HG03139 (cell line): ENCODE measurements at regions not wholly inside any gene's neighbourhood (a gene's known extent, or its start where the extent isn't known, plus 50 kb on each side); places are given as distances from the start of the nearest gene placed in this dataset.

Experiments
- ATAC-seq: cut with Tn5 transposase; IDR thresholded peaks from one replicate; pipeline ENCODE4 v1.9.1; 2021; ENCODE audit not compliant: unreplicated experiment

GRCh38 chr9:16025627-16026026 lies 472.8 kb downstream of the CCDC171 start:
- ATAC-seq: no peak

GRCh38 chr9:16026886-16027285 lies 474.0 kb downstream of the CCDC171 start:
- ATAC-seq: no peak

GRCh38 chr9:16028548-16028947 lies 475.7 kb downstream of the CCDC171 start:
- no peak for ATAC-seq

GRCh38 chr9:16029046-16029615 lies 476.3 kb downstream of the CCDC171 start:
- no peak for ATAC-seq

- ATAC-seq: no peak
These were observed 477.0 kb downstream of the CCDC171 start for GRCh38 chr9:16029796-16030363.

DNA sequence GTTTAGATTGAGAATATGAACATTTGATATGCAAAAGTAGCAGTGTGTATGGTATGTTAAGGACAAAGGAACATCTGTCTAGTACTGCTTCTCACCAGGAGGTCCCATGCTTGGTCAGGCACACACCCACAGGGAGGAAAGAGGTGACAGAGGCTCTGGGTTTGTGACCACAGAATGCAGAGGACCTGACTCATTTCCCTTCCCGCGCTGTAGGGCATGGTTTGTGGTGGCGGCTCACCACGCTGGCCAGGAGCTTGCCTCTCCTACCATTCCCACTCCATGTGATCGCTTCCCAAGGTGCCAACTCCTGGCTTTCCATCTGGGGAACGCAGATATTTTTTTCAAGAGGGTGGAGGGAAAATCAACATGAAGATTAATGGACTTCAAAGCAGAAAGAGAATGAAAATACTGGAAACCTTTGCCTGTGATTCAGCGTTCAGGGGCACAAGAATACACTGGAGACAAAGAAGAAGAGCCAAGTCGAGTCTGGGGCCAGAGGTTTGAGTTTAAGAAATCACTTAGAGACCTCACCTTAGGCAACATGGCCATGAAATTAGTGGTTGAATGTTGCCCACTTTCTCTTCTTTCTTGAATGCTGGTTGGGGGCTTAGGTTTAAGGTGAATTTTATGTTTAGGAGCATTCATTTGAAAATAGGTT lies 477.8 kb downstream of the CCDC171 start:
- ATAC-seq: peak; percentile 95

DNA sequence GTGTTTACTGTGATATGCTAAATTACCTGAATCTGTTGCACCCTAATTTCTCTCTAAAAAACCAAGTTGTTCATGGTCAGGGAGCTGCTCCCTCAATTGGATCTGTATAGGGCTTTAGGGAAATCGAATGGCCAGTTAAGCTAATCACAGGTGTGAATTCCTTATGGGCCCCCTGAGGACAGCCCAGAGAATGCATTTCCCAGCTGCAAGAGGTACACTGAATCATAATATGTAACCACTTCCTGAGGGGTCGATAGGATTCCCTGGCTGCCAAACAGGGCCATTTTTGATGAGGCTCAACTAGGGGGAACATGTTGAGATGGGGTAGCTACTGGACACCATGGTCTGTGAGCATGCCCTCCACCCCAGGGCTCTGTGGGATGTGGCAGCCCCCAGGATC lies 478.6 kb downstream of the CCDC171 start:
- ATAC-seq: no peak

DNA sequence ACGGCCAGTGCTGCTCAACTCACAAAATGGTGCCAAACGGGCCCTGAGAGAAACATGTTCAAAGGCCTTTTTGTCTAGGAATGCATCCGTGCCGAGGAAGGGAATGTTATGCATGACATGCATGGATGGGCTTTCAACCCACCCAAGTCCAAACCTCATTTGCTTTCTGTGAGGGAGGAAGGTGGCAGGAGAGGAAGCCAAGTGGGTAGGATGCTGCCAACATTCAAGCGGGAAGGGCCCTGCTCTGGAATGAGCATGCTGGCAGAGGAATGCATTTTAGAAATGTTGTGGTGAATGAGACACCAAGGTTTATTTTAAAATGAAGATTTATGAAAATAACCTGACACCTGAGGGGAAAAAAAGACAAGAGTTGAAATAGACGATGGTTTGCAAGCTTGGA lies 479.1 kb downstream of the CCDC171 start:
- no peak for ATAC-seq

GRCh38 chr9:16032799-16033198 lies 480.0 kb downstream of the CCDC171 start:
- ATAC-seq: no peak

GRCh38 chr9:16033253-16033652 lies 480.4 kb downstream of the CCDC171 start:
- ATAC-seq: no peak

GRCh38 chr9:16033921-16034691 lies 481.3 kb downstream of the CCDC171 start:
- no peak for ATAC-seq

DNA sequence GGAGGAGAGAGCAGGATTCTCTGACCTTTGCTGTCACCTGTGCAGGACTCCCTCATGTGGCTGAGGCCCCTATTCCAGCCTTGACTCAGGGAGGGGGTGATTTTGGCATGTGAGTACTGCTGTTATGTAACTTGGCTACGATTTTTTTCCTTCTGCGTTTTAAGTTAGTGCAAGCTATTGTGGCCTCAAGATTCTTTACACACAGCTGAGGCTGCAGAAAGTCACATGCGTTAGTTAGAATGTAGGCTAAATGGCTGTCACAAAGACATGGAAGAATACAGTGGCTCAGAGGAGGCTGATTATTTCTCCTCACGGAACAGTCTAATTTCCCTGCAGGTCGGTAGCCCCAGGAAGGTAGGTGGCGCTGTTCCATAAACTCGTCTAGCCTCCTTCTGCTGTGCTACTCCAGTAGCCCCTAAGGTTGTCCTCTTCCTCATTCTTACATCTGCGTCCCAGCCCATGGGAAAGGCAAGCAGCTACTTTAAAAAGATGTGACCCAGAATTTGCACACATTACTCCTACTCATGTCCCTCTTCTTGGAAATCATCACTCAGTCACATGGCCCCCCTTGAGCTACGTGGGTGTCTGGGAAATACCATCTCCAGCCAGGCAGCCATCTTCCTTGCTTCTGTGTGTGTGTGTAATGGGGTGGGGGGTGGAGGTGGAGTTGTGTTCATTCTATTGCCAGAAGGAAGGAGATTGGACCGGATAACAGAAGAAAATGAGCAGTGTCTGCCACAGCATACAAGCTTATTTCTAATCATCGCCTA lies 486.6 kb downstream of the CCDC171 start:
- no peak for ATAC-seq

- ATAC-seq: no peak
These were observed 487.3 kb downstream of the CCDC171 start for GRCh38 chr9:16039988-16040761.

DNA sequence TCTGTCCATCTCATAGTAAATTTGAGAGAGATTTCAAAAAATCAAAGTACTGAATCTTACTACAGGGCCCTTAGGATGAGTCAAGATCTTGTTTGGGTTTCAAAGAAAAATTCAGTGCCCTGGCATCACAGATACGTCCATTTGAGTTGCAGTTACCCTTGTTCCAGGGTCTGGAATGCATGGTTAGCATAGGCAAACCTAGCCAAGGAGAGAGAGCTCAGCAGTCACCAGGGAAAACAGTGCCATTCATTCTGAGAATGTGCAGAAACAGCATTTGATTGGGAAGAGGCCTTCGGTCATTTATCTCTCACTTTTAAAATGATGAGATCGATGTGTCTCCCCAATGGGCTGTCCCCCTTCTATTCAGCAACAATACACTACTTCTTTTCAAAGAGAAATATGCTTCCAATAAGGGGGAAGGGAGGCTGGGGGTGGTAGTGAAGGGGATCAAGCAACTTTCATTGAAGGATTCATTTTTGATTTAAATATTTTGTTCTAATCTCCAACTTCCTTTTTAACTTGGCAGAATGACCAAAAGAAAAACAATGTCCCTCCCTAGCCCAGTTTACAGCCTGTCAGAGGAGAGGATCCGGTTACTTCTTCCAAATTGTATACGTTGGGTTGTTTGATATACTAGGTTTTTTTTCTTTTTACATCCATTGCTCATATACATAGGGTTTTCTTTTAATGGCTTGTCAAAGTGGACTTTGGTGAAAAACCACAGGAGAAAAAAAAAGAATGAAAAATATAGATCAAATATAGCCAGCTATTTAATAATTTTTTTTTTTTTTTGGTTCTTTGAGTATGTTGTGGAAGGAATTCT lies 491.1 kb downstream of the CCDC171 start:
- ATAC-seq: no peak

DNA sequence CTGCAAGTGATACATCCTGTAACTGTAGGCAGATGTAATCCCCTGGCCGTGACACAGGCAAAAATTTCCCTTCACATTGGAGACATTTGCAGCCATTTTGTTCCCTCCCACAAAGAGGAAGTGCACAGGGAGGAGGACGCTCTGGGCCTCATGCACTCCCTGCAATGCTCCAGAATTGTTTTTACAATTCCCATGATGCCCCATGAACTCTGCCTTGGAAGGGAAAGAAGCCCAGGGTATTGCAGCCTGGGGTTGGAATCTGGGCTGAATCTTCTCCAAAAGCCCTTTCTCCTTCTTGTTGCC lies 491.7 kb downstream of the CCDC171 start:
- no peak for ATAC-seq

- no peak for ATAC-seq
These were observed 492.9 kb downstream of the CCDC171 start for GRCh38 chr9:16045651-16046280.

DNA sequence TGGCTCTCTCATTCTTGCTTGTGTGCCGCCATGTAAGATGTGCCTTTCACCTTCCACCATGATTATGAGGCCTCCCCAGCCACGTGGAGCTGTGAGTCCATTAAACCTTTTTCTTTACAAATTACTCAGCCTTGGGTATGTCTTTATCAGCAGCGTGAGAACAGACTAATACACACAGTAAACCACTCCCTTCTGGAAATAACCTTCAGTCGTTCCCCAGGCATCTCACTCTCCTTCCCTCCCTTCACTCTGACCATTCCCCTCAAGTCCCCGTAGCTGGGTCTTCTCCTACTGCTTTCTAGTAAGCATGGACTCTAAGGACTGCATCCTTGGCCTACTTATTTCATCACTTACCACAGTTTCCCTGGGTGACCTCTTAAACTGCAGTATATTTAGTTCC lies 493.9 kb downstream of the CCDC171 start:
- ATAC-seq: no peak

DNA sequence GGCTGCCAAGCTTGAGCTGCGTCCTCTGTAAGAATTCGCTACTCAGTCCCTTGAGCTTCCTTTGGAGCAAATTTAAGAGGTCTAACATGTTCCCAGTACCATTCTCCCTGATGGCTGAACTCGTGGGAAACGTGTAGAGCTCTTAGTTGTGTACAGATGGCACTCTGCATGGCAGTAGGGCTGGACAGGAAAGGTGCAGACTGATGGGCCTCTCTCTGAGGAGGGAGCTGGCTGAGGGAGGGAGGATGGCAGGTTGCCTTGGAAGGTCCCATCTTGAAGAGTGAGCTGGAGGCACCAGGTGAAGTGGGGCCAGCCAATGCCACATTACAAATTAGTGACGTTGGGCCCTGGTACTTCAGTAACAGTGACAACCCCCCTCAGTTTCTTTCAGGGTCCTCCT lies 495.3 kb downstream of the CCDC171 start:
- ATAC-seq: no peak

GRCh38 chr9:16052146-16052545 lies 499.3 kb downstream of the CCDC171 start:
- no peak for ATAC-seq
